HK-2 (cell line): ENCODE measurements at regions not wholly inside any gene's neighbourhood (a gene's known extent, or its start where the extent isn't known, plus 50 kb on each side); places are given as distances from the start of the nearest gene placed in this dataset.
A peak's percentile ranks its signal among the peaks of the same experiment; 100 is the strongest.

Experiments used
- DNase-seq: peaks from one replicate; pipeline ENCODE4 v3.0.0-alpha.2; 2018; ENCODE audit not compliant: unreplicated experiment

GRCh38 chr20:60892095-60892813, 359.8 kb upstream of the CDH4 start:
- DNase-seq, result no peak

DNA sequence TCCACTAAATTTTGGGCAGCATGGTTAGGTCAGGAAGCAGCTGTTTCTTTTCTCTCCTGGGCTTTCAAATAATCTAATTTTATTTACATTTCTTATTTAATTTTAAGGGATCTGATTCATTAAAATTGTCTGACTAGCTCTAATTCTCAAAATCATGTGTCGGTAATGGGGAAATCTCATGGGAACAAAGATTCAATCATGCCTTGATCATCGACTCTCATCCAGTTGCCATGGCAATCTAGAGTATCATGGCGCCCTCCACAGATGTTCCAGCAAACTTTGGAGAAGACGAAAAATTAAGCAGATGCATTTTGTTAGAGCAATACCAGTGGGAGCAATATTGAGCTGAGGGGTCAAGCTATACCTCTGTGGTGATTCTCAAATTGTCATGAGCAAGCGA, 358.0 kb upstream of the CDH4 start:
- DNase-seq, result no peak

DNA sequence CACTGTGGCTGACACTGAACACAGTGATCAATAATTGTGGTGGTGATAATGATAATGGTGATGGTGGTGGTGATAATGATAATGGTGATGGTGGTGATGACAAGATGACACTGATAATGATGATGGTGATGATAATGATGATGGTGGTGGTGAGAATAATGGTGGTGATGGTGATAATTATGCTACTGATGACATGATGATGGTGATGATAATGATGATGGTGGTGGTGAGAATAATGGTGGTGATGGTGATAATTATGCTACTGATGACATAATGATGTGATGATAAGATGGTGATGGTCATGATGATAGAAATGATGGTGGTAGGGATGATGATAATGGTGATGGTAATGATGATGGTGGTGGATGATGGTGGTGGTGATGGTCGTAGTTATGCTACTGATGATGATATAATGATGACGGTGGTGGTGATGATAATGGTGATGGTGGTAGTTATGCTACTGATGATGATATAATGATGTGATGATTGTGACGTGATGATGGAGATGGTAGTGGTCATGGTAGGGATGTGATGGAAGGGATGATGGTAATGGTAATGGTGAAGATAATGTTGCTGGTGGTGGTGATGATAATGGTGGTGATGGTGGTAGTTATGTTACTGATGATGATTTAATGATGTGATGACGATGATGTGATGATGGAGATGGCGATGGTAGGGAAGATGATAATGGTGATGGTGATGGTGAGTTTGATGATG, 356.5 kb upstream of the CDH4 start:
- no peak for DNase-seq

GRCh38 chr20:60897976-60898375, 354.1 kb upstream of the CDH4 start:
- no peak for DNase-seq

DNA sequence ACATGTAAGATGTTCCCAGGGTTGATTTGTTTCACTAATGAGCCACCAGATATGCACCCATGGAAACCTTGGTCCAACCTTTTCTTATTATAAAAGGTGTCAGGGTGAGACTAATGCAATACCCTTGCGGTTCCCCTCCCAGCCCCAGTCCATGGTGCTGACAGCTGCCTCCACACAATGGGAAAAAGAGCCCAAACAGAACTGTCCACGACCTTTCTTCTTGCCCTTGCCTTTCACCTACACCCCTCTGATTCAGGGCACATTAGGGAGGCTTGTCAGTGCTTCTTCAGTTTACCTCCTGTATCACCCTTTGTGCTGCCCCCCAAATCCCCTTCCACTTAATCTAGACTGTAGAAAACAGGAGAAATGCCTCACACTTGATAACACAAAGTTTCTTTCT, 352.7 kb upstream of the CDH4 start:
- no peak for DNase-seq

GRCh38 chr20:60900618-60901017, 351.4 kb upstream of the CDH4 start:
- no peak for DNase-seq

DNA sequence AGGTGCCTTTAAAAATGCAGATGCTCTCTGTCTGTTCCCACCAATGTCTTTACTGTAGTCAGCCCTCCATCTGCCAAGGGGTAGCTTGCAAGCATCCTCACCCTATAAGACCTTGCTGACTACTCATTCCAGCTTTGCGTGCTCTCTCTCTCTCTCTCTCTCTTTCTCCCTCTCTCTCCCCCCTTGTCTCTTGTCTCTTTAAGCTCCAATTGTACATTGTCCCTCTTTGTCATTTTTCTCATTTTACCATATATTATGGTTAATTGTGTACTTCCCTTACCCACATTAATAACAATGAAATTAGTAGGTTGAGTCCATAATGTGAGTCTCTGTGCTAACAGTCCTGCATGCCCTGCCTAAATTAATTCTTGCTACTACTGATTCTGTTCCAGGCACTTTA, 350.2 kb upstream of the CDH4 start:
- no peak for DNase-seq

DNA sequence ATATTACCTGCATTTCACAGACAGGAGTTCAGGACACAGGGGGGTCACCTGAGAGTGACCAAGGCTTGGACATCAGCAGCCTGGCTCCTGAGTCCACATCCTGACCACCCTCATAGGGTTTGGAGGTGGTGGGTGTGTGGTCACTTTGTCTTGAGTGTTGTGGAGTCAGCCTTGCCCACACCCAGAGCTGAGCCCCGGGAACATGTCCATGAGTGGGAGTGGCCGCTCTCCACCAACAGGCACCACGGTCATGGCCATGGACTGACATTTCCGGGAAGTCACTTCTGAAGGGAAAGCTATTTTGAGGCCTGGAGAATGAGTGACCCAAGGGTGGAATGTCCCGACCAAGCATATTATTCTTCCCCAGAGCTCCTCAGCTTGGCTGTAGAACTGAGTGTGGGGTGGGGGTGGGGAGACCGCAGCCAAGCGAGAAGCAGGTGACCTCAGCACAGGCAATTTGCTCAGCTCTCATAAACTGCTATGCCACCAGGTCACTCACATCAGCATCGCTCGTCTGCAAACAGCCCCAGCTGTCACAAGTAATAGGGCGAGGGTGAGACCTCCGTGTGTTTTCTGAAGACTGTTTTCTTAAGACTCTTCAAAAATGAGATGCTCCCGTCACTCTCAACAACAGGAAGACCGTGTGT, 348.6 kb upstream of the CDH4 start:
- DNase-seq, result no peak

DNA sequence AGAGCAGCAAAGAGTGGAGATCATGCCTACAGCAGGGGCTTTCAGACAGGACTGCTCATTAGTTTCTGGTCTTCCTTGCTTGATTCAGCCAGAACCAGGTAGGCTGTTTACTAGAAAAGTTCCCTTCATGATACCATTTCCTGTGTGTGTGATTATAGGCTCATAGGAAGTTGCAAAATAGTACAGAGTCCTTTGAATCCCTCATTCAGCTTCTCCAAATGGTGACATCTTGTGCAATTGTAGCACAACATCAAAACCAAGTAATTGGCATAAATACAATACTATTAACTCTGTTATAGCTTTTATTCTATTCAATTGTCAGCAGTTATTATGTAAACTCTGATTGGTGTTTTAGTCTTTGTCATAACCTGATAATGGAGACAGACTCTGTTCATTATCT, 347.3 kb upstream of the CDH4 start:
- no peak for DNase-seq

- no peak for DNase-seq
Measured at GRCh38 chr20:60905919-60906318, 346.1 kb upstream of the CDH4 start.

- no peak for DNase-seq
Measured at GRCh38 chr20:60906555-60906954, 345.5 kb upstream of the CDH4 start.

DNA sequence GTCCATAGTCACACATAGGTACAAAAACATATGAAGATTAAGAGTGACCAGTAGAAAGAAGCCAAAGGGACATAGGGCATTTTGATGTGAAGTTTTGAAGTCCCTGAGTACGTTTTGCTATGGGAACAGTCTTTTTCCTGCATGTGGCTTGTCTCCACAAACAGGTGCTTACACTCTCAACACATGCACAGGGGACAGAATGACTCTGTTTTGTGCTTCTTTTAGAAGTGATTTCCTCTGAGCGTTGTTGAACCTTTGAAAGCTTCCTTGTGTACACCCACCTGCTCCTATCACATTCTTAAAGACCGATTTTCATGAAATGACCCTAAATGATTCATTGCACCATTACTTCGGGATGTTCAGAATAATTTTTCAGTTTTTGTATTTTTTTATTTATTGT, 338.8 kb upstream of the CDH4 start:
- DNase-seq, result no peak

DNA sequence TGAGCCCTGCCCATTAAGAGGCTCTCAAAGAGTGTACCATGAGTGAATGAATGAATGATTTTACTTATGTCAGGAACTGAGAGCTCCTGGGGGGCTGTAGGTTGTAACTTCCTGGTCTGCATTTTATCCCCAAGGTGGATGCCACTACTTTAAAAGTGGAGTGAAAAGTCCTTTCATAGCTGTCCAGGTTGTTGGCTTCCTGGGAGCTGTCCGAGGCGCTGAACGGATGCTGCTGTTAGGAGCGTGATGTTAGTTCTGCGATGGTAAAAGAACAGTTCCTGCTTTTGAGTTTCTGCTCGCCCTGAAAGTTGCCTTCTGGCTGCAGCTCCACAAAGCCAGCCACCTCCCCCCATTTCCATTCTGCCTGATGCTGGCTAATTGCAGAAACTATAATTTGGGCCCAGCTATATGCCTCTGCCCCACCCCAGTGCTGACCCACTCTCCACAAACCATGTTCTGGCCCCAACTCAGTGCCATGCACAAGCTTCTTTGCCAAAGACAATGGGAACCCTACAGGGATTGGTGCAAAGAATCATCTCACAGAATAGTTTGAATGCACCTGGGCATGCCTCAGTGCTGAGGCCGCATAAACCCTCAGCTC, 330.9 kb upstream of the CDH4 start:
- peak; percentile 48 for DNase-seq

DNA sequence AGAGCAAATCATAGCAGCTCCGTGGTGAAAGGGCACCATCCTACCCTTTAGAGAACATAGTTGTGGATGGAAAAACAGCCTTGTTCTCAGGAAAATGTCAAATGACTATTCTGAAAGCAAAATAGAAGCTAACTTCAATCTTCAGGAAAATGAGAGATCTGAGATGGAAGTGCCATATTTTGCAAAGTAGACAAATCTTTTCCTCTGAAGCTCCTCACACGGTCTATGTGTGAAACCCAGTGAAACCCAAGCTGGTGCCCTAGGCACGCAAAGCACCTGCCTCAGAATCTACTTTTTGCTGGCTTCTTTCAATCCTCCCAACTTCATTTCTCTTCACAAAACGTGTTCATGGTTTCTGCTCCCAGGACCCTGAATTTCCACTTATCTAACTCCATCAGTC, 325.2 kb upstream of the CDH4 start:
- DNase-seq, result no peak

GRCh38 chr20:60928341-60928740, 323.7 kb upstream of the CDH4 start:
- no peak for DNase-seq

- no peak for DNase-seq
Measured at GRCh38 chr20:60930023-60930790, 321.9 kb upstream of the CDH4 start.

- no peak for DNase-seq
Measured at GRCh38 chr20:60931696-60932095, 320.4 kb upstream of the CDH4 start.

DNA sequence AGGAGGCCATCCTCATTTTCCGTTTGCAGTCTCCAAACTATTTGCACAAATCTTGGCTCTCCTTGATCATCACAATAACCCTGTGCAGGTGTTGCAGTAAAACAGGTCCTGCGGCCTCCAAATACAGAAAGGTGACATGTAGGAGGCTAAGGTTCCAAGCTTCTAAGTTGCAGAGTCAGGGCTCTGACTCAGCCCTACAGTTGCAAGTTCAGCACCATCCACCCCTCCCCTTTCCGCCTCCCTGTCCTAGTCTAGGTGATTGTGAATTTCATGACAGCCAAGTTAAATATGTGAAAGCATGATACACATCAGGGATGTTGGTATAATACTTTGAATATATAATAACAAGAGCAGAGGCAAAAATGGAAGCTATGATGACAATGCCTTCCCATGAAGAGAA, 317.3 kb upstream of the CDH4 start:
- DNase-seq, result no peak

- DNase-seq, result no peak
Measured at GRCh38 chr20:60935971-60936370, 316.1 kb upstream of the CDH4 start.

DNA sequence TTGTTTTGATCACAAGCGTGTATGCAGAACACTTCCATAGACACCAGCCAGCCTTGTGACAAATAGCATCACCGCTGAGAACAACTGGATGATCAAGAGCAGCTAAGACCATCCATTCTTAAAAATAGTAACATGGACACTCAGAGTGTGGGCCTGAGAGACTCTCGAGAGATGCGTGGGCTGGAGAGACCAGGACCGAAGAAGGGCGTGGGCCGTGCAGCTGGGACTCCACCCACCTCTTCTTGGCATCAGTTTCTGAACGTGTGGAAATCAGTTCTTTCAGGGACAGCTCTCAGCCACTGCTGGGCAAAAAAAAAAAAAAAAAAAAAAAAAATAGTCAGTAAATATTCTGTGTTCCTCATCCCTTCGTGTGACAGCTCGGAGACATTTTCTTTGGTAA, 314.5 kb upstream of the CDH4 start:
- DNase-seq, result no peak

DNA sequence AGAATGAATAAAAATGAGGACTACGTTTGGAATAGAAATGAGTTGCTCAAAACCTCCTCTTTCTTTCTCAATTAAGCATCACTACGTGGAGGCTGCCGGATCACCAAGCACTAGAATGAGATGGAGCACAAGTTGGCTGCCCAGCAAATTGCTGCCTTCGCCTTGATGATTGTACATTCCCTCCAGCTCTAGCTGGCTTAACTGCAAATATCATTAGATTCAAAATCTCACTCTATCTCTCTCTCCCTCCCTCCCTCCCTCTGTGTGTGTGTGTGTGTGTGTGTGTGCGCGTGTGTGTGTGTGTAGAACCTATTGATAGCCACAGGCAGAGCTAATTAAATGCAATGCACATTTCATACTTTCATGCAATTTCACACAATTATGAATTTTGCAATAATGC, 310.7 kb upstream of the CDH4 start:
- DNase-seq, result no peak

GRCh38 chr20:60947819-60948218, 304.2 kb upstream of the CDH4 start:
- no peak for DNase-seq
